ENCODE measurements at regions not wholly inside any gene's neighbourhood (a gene's known extent, or its start where the extent isn't known, plus 50 kb on each side); places are given as distances from the start of the nearest gene placed in this dataset.
"Not testable (repeated sequence)": the region's sequence is repeated elsewhere in the genome, so short reads cannot be mapped to it uniquely, and the experiment has no call there.

DNA sequence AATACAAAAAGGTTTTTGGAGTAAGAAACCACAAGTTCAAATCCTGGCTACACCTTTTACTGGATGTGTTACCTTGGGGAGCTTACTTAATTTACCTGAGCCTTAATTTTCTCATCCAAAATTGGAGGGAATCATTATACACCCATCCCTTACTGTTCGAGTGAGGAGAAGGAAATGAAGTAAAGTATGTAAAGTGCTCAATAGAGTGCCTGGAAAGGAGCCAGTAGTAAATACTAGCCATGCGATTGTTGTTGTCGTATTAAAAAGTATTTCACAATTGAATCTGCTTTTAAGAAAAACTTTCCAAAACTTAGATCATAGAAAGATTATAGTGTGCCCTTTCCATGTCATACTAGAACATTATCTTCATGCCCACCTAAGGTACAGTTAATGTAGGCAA is 124.5 kb downstream of the ATXN3L start:
- 40 to 65% methylated on average over 3 of the region's 3 CpGs for WGBS, 2 donors
- Histone ChIP-seq H3K4me1 (no peaks in the 10 kb centered on the region), H3K27me3 (no peaks in the 10 kb centered on the region), H3K27ac (no peak overlapping the region), H3K9me3 (no peaks in the 10 kb centered on the region), H3K36me3 (no peaks in the 10 kb centered on the region), H3K4me3 (no peak overlapping the region)
- TF ChIP-seq CTCF (IDR thresholded peaks at IDR 0.05) (no peak), POLR2A (IDR thresholded peaks at IDR 0.05) (no peak), EP300 (IDR thresholded peaks at IDR 0.05) (no peak)
- no peak for DNase-seq (ENCODE audit: low spot score in 2 of 2)

DNA sequence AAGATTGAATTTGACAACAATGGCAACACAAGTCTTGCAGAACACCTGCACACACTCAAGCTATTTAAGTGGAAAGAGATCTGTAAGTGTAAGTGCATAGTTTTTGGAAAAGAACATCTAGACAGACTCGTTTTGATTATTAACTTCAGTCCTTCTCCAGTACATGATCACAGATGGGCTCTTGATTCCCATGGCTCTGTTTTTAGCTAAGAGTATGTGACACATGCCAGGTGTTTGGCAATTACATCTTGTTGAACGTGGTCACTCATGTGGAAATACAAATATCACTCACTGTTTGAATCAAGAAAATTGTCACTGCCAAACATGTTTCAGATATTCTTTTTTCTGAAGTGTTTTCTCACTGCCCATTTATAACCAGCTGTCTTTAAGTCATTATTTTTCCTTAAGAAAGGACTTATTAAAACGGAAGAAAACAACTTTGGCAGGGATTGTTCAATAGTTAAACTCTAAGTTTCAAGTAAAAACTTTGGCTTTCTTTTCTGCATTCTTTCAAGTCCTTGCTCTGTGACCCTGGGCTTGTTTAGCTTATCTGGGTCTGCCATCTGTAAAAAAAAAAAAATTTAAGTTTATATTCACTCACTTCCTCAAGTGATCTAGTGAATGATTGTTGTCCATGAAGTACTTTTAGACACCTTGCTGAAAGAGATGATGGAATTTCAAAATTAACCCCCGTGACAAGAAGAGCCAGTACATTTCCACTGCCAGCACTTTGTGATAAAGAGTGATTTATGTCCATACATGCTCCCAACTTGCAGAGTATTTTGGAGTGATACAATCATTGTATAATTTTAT is 125.4 kb downstream of the ATXN3L start:
- H3K27ac ChIP-seq = no peak overlapping the region
- no peaks in the 10 kb centered on the region for H3K9me3 ChIP-seq
- no peaks in the 10 kb centered on the region for H3K4me1 ChIP-seq
- WGBS, 2 donors = 32 to 42% methylated on average over 4 of the region's 4 CpGs
- DNase-seq (ENCODE audit: low spot score in 2 of 2) = no peak
- H3K27me3 ChIP-seq = no peaks in the 10 kb centered on the region
- H3K4me3 ChIP-seq = no peak overlapping the region
- TF ChIP-seq EP300 (IDR thresholded peaks at IDR 0.05) (no peak), CTCF (IDR thresholded peaks at IDR 0.05) (no peak)
- no peaks in the 10 kb centered on the region for H3K36me3 ChIP-seq

DNA sequence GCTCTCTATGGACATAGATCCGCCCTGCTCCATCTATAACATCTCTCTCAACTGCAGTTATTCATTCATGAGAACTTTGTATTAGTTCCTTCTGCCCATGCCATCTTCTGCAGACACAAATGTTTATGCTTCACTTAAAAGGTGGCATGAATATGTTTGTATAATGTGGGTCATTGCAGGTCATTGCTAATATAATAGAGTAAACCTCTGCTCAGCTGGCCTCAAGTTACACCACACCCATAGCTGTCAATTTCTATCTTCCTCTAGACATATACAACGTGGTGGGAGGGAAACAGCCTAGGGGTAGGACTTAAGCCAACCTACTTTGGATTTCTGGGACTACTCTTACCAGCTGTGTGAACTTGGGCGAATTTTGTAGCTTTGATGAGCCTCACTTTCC is 129.8 kb downstream of the ATXN3L start:
- H3K36me3 ChIP-seq = no peaks in the 10 kb centered on the region
- no peak for DNase-seq (ENCODE audit: low spot score in 2 of 2)
- no peak overlapping the region for H3K4me3 ChIP-seq
- TF ChIP-seq EP300 (IDR thresholded peaks at IDR 0.05) (no peak), POLR2A (IDR thresholded peaks at IDR 0.05) (no peak), CTCF (IDR thresholded peaks at IDR 0.05) (no peak)
- no peak overlapping the region for H3K27ac ChIP-seq
- no peaks in the 10 kb centered on the region for H3K27me3 ChIP-seq
- H3K4me1 ChIP-seq = no peaks in the 10 kb centered on the region
- no peaks in the 10 kb centered on the region for H3K9me3 ChIP-seq
- 66 to 89% methylated on average over 3 of the region's 3 CpGs for WGBS, 2 donors

DNA sequence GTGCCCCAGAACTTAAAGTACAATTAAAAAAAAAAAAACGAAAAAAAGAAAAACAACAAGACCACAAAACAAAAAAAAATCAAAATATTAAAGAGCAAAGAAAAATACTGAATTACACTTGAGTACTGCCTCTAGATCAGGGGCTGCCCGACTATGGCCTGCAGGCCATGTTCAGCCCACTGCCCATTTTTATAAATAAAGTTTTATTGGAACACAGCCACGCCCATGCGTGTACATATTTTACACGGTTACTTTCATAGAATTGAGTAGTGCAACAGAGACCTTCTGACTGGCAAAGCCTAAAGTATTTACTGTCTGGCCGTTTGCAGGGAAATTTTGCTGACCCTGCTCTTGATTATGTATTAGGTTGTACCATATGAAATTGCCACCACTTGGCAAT is 130.5 kb downstream of the ATXN3L start:
- Histone ChIP-seq H3K27ac (no peak overlapping the region), H3K4me1 (no peaks in the 10 kb centered on the region), H3K4me3 (no peak overlapping the region), H3K36me3 (no peaks in the 10 kb centered on the region), H3K27me3 (no peaks in the 10 kb centered on the region), H3K9me3 (no peaks in the 10 kb centered on the region)
- no peak for DNase-seq (ENCODE audit: low spot score in 2 of 2)
- WGBS, 2 donors = 82 to 91% methylated on average over 6 of the region's 6 CpGs
- no peak for TF ChIP-seq EP300 (IDR thresholded peaks at IDR 0.05)
- no peak for TF ChIP-seq POLR2A (IDR thresholded peaks at IDR 0.05)
- no peak for TF ChIP-seq CTCF (IDR thresholded peaks at IDR 0.05)

DNA sequence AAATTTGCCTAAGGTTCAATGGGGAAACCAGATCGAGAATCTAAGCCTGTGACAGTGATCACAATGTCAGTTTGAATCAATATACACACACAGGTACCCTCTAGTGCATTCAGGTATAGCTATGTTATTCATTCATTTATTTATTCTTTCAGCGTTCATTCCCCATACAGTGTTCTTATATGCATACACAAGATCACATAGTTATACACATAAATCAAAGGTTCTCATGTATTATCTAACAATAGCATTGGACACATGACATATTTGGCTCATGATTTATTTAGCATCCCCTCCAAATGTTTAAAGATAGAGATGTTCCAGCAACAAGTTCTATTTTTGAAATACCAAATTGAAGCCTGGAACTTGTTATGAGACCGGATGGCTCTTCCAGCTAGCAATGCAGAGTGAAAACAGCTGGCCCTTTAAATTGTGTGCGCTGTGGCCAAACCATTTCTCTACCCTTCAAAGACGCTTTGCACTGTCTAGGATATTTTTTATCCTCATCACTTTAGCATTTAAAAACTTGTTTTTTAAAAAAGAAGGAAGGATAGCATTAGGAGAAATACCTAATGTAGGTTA is 131.0 kb downstream of the ATXN3L start:
- WGBS, 2 donors = 72 to 74% methylated on average over 5 of the region's 5 CpGs
- Histone ChIP-seq H3K36me3 (no peaks in the 10 kb centered on the region), H3K4me1 (no peaks in the 10 kb centered on the region), H3K9me3 (no peaks in the 10 kb centered on the region), H3K27ac (no peak overlapping the region), H3K4me3 (no peak overlapping the region), H3K27me3 (no peaks in the 10 kb centered on the region)
- TF ChIP-seq CTCF (IDR thresholded peaks at IDR 0.05) (no peak), EP300 (IDR thresholded peaks at IDR 0.05) (no peak), POLR2A (IDR thresholded peaks at IDR 0.05) (no peak)
- DNase-seq (ENCODE audit: low spot score in 2 of 2) = no peak

DNA sequence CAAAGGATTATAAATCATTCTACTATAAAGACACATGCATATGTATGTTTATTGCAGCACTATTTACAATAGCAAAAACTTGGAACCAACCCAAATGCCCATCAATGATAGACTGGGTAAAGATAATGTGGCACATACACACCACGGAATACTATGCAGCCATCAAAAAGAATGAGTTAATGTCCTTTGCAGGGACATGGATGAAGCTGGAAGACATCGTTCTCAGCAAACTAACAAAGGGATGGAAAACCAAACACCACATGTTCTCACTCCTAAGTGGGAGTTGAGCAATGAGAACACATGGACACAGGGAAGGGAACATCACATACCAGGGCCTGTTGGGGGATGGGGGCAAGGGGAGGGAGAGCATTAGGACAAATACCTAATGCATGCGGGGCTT is 133.2 kb downstream of the ATXN3L start:
- not testable (repeated sequence) for H3K27ac ChIP-seq; DNase-seq (ENCODE audit: low spot score in 2 of 2); H3K36me3 ChIP-seq; H3K4me1 ChIP-seq; H3K27me3 ChIP-seq; H3K9me3 ChIP-seq; H3K4me3 ChIP-seq
- WGBS, 2 donors = 88 to 97% methylated on average over 3 of the region's 3 CpGs
